Activated naive CD4-positive, alpha-beta T cell treated with anti-CD3 and anti-CD28 coated beads for 36 hours (primary cell): ENCODE measurements at regions not wholly inside any gene's neighbourhood (a gene's known extent, or its start where the extent isn't known, plus 50 kb on each side); places are given as distances from the start of the nearest gene placed in this dataset.

Experiments used
- CTCF ChIA-PET: fragments of 350-600 bp; sonication (Branson Sonifier 250); formaldehyde crosslinking; loops from one replicate; lab custom pipeline; 2021; ENCODE audit warnings: antibody characterized with exemption; lab: Charles Lee
- DNase-seq: peaks from one replicate; pipeline ENCODE4 v3.0.0-alpha.2; 2020
- H3K27ac Mint-ChIP-seq: one replicate; pipeline ENCODE4 v1.8.0; 2021; ENCODE audit warnings: mild to moderate bottlenecking, mixed read lengths
- H3K27me3 Mint-ChIP-seq: one replicate; pipeline ENCODE4 v1.8.0; 2021; ENCODE audit warnings: low read depth, mixed read lengths
- H3K36me3 Mint-ChIP-seq: one replicate; pipeline ENCODE4 v1.8.0; 2021; ENCODE audit warnings: low read depth, mixed read lengths
- H3K4me1 Mint-ChIP-seq: one replicate; pipeline ENCODE4 v1.8.0; 2021; ENCODE audit warnings: low read depth, mixed read lengths
- H3K4me3 Mint-ChIP-seq: one replicate; pipeline ENCODE4 v1.8.0; 2021; ENCODE audit warnings: mild to moderate bottlenecking, moderate library complexity, mixed read lengths
- H3K9me3 Mint-ChIP-seq: one replicate; pipeline ENCODE4 v1.8.0; 2021; ENCODE audit warnings: mixed read lengths
- intact Hi-C: fragments of 100-400 bp; cut with micrococcal nuclease; formaldehyde crosslinking; loops from one replicate; pipeline ENCODE4 v1.15.1; 2023

DNA sequence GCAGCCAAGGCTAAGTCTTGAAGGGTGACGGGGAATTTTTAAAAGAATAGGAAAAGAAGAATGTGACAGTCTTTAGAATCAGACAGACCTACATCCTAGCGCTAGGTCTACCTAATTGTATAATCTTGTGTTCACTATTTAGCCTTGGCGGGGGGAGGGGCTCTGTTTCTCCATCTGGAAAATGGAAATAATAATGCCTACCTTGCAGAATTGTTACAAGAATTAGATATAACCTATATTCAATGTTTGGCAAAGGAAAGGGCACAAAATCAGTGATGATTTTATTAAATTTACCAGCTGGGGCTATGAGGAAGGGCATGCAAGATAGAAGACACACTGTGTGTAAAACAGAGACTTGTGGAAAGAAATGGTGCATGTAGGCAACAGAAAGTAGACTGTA lies 154.8 kb downstream of the ZBTB18 start:
- no peaks in the 10 kb centered on the region for H3K4me1 Mint-ChIP-seq
- no peaks in the 10 kb centered on the region for H3K36me3 Mint-ChIP-seq
- DNase-seq = no peak
- H3K27ac Mint-ChIP-seq = no peak overlapping the region
- intact Hi-C loops = no loop called here
- H3K27me3 Mint-ChIP-seq = no peaks in the 10 kb centered on the region
- H3K9me3 Mint-ChIP-seq = no peaks in the 10 kb centered on the region
- H3K4me3 Mint-ChIP-seq = no peak overlapping the region
- CTCF ChIA-PET = no interaction called here

DNA sequence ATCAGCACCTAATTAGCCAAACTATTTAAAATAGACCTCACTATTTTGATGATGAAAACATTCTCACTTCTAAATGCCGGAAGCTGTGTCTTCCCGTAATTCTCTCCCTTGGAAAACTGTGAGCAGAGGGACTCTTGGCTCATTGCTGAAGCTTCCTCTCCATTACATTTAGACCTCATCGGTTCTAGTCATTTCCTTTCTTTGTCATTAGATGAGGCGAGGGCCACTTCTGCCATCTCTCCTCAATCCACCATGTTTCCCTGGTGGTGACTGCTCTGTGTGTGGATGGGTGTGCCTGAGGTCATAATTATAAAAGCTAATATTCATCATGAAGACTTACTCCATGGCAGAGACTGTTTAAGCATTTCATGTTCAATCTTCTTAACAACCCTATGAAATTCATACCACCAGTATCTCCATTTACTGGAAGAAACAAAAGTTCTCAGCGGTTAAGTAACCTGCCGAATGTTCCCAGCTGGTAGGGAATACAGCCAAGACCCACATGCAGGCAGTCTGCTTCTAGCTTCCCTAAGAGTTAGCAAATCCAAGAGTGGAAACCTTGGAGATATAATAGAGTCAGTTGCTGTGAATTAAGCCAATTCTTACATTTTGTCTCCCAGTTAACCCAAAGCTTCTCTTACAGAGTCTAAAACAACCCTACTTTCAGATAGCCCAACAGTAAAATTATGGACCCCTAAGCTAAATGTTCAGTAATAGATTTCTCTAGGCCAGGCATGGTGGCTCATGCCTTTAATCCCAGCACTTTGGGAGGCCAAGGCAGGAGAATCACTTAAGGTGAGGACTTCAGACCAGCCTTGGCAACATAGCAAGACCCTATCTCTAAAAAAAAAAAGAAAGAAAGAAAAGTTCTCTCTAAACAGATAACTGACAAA lies 156.2 kb downstream of the ZBTB18 start:
- H3K9me3 Mint-ChIP-seq = no peaks in the 10 kb centered on the region
- no peak overlapping the region for H3K4me3 Mint-ChIP-seq
- no peaks in the 10 kb centered on the region for H3K27me3 Mint-ChIP-seq
- no peaks in the 10 kb centered on the region for H3K36me3 Mint-ChIP-seq
- intact Hi-C loops = no loop called here
- no peak overlapping the region for H3K27ac Mint-ChIP-seq
- DNase-seq = no peak
- no peaks in the 10 kb centered on the region for H3K4me1 Mint-ChIP-seq
- CTCF ChIA-PET = no interaction called here

DNA sequence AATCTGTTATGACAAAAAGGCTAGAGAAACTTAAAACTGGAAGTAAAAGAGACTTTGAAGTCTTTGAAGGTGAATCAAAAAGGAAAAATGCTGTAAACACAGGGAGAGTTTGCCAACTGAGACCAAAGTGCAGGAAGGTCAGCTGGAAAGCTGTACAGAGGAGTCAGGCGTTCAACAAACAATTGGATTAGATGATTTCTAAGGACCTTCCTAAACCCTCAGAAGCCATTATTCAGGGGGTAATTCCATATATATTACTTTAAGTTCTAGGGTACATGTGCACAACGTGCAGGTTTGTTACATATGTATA lies 156.8 kb downstream of the ZBTB18 start:
- H3K4me1 Mint-ChIP-seq = no peaks in the 10 kb centered on the region
- no peaks in the 10 kb centered on the region for H3K27me3 Mint-ChIP-seq
- no peaks in the 10 kb centered on the region for H3K36me3 Mint-ChIP-seq
- H3K27ac Mint-ChIP-seq = no peak overlapping the region
- CTCF ChIA-PET = no interaction called here
- intact Hi-C loops = no loop called here
- no peak for DNase-seq
- no peaks in the 10 kb centered on the region for H3K9me3 Mint-ChIP-seq
- H3K4me3 Mint-ChIP-seq = no peak overlapping the region

DNA sequence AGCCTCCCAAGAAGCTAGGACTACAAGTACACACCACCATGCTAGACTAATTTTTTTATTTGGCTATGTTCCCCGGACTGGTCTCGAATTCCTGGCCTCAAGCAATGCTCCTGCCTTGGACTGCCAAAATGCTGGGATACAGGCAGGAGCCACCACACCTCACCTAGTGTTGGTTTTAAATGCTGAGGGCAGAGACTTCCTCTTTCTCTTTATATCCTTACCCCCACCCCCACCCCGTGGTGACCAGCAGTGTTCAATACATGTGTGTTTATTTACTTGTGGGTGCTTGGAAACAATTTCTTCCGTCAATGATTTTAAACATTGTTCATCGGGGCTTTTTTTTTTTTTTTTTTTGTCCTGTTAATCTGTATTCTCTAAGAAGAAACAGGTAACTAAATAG lies 158.9 kb downstream of the ZBTB18 start:
- CTCF ChIA-PET = no interaction called here
- H3K4me3 Mint-ChIP-seq = no peak overlapping the region
- H3K27ac Mint-ChIP-seq = no peak overlapping the region
- intact Hi-C loops = no loop called here
- DNase-seq = no peak
- no peaks in the 10 kb centered on the region for H3K36me3 Mint-ChIP-seq
- H3K27me3 Mint-ChIP-seq = no peaks in the 10 kb centered on the region
- H3K4me1 Mint-ChIP-seq = no peaks in the 10 kb centered on the region
- no peaks in the 10 kb centered on the region for H3K9me3 Mint-ChIP-seq

DNA sequence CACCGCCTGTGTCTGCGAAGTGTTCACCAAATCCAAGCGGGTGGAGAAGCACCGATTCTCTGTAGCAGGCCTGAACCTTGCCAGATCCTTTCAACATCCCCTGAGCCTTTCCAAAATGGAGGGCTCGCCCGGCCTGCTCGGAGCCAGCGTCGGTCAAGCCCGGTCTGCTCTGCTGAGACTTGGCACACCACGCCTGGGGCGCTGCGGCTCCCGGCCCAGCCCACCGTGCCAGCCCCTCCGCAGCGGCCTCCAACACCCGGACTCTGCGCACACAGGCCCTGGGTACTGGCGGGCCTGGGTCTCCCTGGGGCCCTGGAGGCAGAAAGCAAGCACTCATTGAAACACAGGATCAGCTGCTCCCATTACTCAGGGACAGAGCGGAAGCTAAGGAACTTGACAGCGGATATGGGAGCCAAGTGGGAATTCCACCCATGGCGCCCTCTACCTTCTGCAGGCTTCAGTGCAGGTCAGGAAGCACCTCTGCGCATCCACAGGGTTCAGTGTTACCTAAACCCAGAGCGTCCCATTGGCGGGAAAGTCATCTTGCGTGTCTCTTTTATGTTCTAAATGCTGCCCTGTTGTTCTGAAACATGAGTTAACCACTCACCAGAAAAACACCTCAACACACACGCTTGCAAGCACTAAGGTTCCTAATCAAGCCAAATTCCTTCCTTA lies 159.9 kb downstream of the ZBTB18 start:
- Mint-ChIP-seq H3K4me1 (no peaks in the 10 kb centered on the region), H3K36me3 (no peaks in the 10 kb centered on the region), H3K27me3 (no peaks in the 10 kb centered on the region), H3K4me3 (no peak overlapping the region), H3K9me3 (no peaks in the 10 kb centered on the region), H3K27ac (no peak overlapping the region)
- CTCF ChIA-PET = interaction anchor here (1.0 to 1.2 kb wide), 2 partner anchors 45 to 179 kb away, joined by 3 to 5 read pairs; no protein-coding TSS in a partner anchor
- DNase-seq = no peak
- intact Hi-C loops = no loop called here

DNA sequence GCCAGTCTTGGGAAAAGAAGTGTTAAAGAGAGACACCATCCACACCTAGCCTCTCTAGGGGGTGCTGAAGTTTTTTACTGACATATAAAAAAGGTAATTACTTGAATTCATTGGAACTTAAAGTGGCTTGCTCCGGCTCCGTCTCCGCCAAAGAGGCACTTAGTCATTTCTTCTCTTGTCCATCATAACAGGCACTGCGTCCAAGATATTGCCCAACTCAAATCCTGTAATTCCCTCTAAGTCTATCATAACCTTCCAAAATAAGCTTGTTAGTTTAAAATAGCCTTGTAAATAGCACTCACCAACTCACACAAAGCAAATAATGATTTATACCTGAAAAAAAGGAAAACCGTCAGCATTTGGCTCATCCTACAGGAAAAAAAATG lies 160.5 kb downstream of the ZBTB18 start:
- H3K36me3 Mint-ChIP-seq = no peaks in the 10 kb centered on the region
- intact Hi-C loops = no loop called here
- CTCF ChIA-PET = interaction anchor here (1.0 to 1.6 kb wide), 4 partner anchors 15 to 179 kb away, joined by 3 to 5 read pairs (median 4); no protein-coding TSS in a partner anchor

DNA sequence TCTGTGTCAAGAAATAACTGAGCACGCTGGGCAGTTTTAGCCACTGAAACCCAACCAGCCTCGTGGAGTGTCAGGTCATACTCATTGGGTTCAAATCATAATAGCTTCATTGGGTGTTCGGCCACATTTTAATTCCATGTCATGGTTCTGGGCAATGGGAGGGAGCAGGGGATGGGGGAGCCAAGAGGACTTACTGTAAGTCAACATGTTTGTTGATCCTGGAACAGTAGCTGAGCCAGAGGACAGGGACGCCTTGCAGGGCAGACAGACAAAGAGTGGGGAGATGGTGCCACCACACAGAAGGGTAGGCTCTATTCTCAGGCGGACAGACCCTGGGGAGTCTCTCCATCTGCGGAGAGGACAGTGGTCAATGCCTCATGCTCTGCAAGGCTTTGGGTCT lies 161.1 kb downstream of the ZBTB18 start:
- Mint-ChIP-seq H3K36me3 (no peaks in the 10 kb centered on the region), H3K27ac (no peak overlapping the region), H3K4me3 (no peak overlapping the region), H3K27me3 (no peaks in the 10 kb centered on the region), H3K9me3 (no peaks in the 10 kb centered on the region), H3K4me1 (no peaks in the 10 kb centered on the region)
- intact Hi-C loops = no loop called here
- CTCF ChIA-PET = interaction anchor here (0.6 to 1.6 kb wide), 4 partner anchors 15 to 180 kb away, joined by 3 to 4 read pairs (median 3); no protein-coding TSS in a partner anchor
- DNase-seq = no peak

More for the DNA sequence above, 160.5 kb downstream of the ZBTB18 start:
- Mint-ChIP-seq H3K4me3 (no peak overlapping the region), H3K27me3 (no peaks in the 10 kb centered on the region), H3K4me1 (no peaks in the 10 kb centered on the region), H3K9me3 (no peaks in the 10 kb centered on the region), H3K27ac (no peak overlapping the region)
- no peak for DNase-seq

DNA sequence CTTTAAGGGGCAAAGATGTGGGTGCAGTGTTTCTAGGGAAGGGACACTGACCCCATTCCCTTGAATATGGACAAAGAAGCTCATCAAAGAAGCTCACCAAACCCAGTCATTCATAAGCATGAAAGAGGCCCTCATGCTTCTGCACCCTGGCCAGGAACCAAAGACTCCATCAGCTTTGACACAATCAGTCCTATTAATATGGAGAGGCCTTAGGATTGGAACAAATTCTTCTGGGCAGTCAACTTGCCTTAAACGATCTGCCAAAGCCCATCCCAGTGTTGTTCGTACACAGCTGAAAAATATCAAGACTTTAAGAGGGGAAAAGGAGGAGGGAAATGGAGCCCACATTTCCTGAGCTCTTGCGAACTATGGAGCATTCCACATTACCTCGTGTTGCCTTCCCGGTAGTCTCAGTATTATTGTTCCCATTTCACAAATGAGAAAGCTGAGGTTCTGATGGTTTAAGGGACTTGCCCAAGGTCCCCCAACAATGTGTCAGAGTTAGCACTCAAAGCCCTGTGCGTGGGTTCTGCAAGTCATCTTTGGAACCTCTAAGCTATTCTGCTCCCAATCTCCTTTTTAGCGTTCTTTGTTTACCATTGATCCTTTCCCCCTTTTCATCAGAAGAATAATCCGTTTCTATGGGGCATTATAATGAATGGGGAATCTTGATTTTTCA lies 161.9 kb downstream of the ZBTB18 start:
- H3K9me3 Mint-ChIP-seq = no peaks in the 10 kb centered on the region
- no peak overlapping the region for H3K27ac Mint-ChIP-seq
- no peak for DNase-seq
- H3K4me3 Mint-ChIP-seq = no peak overlapping the region
- intact Hi-C loops = no loop called here
- no peaks in the 10 kb centered on the region for H3K4me1 Mint-ChIP-seq
- CTCF ChIA-PET = interaction anchor here (0.6 to 1.6 kb wide), 4 partner anchors 14 to 259 kb away, joined by 3 to 4 read pairs (median 4); no protein-coding TSS in a partner anchor
- H3K36me3 Mint-ChIP-seq = no peaks in the 10 kb centered on the region
- no peaks in the 10 kb centered on the region for H3K27me3 Mint-ChIP-seq

DNA sequence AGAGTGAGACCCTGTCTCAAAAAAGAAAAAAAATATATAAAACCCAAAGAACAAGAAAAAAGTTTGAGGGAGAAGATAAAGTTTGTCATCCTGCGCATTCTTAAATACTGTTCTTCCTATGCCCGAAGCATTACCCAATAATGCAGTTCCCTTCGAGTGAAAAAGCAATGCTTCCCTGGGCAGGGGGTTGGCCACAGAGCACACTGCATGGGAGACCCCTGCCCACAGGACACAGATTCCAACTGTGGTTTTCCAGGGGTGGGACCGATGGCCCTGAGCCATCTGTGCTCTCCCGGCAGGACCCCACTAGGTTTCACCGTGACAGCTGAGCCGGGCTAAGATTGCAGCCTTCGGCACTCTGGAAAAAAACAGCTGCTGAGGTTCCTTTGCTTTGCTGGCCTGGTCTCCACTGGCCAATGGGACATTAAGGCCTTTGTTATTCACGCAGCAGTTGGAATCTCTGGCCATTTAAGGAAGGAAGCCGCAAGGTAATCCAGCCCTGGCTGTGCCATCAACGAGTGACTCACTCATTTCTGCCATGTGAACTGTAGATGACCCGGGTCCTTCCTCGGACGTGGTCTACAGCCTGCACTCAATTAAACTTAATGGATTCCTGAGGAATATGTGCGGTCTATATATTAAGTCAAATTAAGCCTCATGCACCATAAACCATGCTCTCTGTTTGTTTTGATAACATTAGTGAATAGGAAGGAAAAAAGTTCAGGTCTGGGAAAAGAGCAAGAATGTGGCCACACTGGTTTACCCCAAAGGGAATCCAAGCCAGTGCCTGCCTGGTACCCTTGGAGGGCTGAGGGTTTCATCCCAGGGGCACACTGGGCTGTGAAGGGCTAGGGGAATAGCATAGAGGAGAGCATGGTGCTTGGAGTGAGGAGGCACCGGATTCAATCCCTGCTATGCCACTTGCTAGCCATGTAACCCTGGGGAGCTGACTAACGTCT lies 163.2 kb downstream of the ZBTB18 start:
- Mint-ChIP-seq H3K27me3 (no peaks in the 10 kb centered on the region), H3K27ac (no peak overlapping the region), H3K4me3 (no peak overlapping the region), H3K4me1 (no peaks in the 10 kb centered on the region), H3K36me3 (no peaks in the 10 kb centered on the region), H3K9me3 (no peaks in the 10 kb centered on the region)
- DNase-seq = no peak
- intact Hi-C loops = no loop called here
- CTCF ChIA-PET = no interaction called here

DNA sequence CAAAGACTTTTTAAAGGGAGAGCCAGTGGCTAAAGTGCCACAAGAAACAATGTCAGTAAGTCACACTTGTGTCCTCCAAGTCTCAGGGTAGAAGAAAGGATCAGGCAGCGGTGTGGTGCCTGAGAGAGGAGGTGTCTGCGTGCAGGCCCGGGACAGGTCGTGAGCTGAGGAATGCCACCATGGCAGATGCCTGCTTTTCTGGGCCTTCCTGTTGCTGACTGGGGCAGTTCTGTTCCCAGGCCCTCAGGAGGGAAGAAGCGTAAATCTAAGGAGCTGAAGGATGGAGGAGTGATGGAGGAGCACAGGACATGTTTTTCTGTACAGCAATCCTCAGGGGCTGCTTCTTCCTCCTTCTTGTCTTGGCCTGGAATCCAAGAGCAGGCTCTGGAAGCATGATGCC lies 165.8 kb downstream of the ZBTB18 start:
- DNase-seq = no peak
- no peaks in the 10 kb centered on the region for H3K36me3 Mint-ChIP-seq
- H3K9me3 Mint-ChIP-seq = no peaks in the 10 kb centered on the region
- no peak overlapping the region for H3K4me3 Mint-ChIP-seq
- no peaks in the 10 kb centered on the region for H3K27me3 Mint-ChIP-seq
- intact Hi-C loops = no loop called here
- no peak overlapping the region for H3K27ac Mint-ChIP-seq
- CTCF ChIA-PET = no interaction called here
- H3K4me1 Mint-ChIP-seq = no peaks in the 10 kb centered on the region

DNA sequence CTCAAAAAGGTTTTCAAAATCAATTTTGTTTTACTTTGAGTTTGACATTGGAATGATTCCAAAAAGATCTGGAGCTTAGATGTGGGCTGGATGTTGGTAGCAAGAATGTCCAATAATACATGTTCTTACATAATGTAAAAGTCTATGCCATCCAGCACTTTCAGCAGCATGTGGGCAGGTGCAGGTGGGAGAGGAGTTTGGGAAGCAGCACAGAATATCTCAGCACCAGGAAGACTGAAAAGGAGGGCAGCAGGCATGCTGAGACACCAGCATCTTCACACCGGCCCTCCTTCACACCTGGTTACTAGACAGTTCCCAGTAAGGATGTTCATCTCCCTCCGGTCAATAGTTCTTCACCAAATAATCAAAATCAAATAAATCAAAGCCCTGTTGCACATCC lies 166.6 kb downstream of the ZBTB18 start:
- Mint-ChIP-seq H3K9me3 (no peaks in the 10 kb centered on the region), H3K4me1 (no peaks in the 10 kb centered on the region), H3K36me3 (no peaks in the 10 kb centered on the region), H3K27me3 (no peaks in the 10 kb centered on the region), H3K4me3 (no peak overlapping the region), H3K27ac (no peak overlapping the region)
- DNase-seq = no peak
- CTCF ChIA-PET = interaction anchor here (0.6 kb wide), 1 partner anchor 809 kb away, joined by 3 read pairs; no protein-coding TSS in a partner anchor
- intact Hi-C loops = no loop called here

DNA sequence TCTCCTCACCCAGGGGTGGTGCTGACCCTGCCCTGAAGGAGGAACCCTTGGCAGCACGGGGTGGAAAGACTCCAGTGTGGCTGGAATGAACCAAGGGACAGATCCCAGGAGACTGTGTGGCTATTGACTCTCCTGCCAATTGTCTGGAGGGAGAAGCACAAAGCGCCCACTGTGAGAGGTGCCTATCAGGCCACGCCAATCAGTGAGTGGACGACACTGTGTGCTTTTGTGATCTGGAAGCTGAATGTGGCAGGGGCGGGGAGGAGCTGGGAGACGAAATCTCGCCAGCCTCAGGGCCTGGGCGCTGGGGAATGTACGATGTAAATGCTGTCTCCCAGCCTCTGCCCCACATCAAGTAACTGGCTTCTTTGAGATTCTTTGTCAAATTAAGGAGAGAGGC lies 167.1 kb downstream of the ZBTB18 start:
- H3K27me3 Mint-ChIP-seq = no peaks in the 10 kb centered on the region
- CTCF ChIA-PET = no interaction called here
- H3K4me1 Mint-ChIP-seq = no peaks in the 10 kb centered on the region

More for the DNA sequence above, 167.1 kb downstream of the ZBTB18 start:
- no peak overlapping the region for H3K4me3 Mint-ChIP-seq
- intact Hi-C loops = no loop called here
- no peaks in the 10 kb centered on the region for H3K9me3 Mint-ChIP-seq
- H3K27ac Mint-ChIP-seq = no peak overlapping the region
- DNase-seq = no peak
- no peaks in the 10 kb centered on the region for H3K36me3 Mint-ChIP-seq
